Stimulated activated naive CD8-positive, alpha-beta T cell treated with anti-CD3 and anti-CD28 coated beads, Interleukin-15, amount 100 ng/mL, for 72 hours (primary cell): ENCODE measurements at regions not wholly inside any gene's neighbourhood (a gene's known extent, or its start where the extent isn't known, plus 50 kb on each side); places are given as distances from the start of the nearest gene placed in this dataset.

ENCODE experiments used
- ATAC-seq: fragments of 150-1000 bp; cut with Tn5 transposase; 2 replicates; pipeline ENCODE4 v1.10.0; 2021; ENCODE audit warnings: mild to moderate bottlenecking, moderate library complexity
- DNase-seq, 2 donors: peaks; one replicate each; pipeline ENCODE4 v3.0.0; 2021 to 2022
- H3K27ac Mint-ChIP-seq, 2 donors: one replicate each; pipeline ENCODE4 v1.8.0; 2022; ENCODE audit warnings: mild to moderate bottlenecking in 2 of 2, mixed read lengths in 2 of 2, moderate library complexity in 2 of 2
- H3K27me3 Mint-ChIP-seq: one replicate; pipeline ENCODE4 v1.8.0; 2022; ENCODE audit warnings: mixed read lengths
- H3K4me1 Mint-ChIP-seq: one replicate; pipeline ENCODE4 v1.8.0; 2022; ENCODE audit warnings: mild to moderate bottlenecking, mixed read lengths
- H3K4me3 Mint-ChIP-seq, 2 donors: one replicate each; pipeline ENCODE4 v1.8.0; 2022; ENCODE audit warnings: mild to moderate bottlenecking in 2 of 2, mixed read lengths in 2 of 2, moderate library complexity in 1 of 2
- H3K9me3 Mint-ChIP-seq, 2 donors: one replicate each; pipeline ENCODE4 v1.8.0; 2022; ENCODE audit warnings: mixed read lengths in 2 of 2

- Mint-ChIP-seq H3K27ac (no peak overlapping the region), H3K27me3 (no peaks in the 10 kb centered on the region), H3K4me1 (no peaks in the 10 kb centered on the region), H3K4me3 (no peak overlapping the region), H3K9me3 (no peaks in the 10 kb centered on the region)
- ATAC-seq (no peak), DNase-seq (no peak)
Observed at GRCh38 chr7:110010359-110010758, 1080.6 kb upstream of the LRRN3 start.

GRCh38 chr7:110017405-110017804 is 1073.5 kb upstream of the LRRN3 start:
- no peak overlapping the region for H3K4me3 Mint-ChIP-seq
- H3K27ac Mint-ChIP-seq = no peak overlapping the region
- ATAC-seq (no peak), DNase-seq (no peak)
- no peaks in the 10 kb centered on the region for H3K9me3 Mint-ChIP-seq
- no peaks in the 10 kb centered on the region for H3K4me1 Mint-ChIP-seq
- H3K27me3 Mint-ChIP-seq = no peaks in the 10 kb centered on the region

- no peaks in the 10 kb centered on the region for H3K27me3 Mint-ChIP-seq
- DNase-seq = no peak
- no peak for ATAC-seq
- H3K9me3 Mint-ChIP-seq = no peaks in the 10 kb centered on the region
- no peaks in the 10 kb centered on the region for H3K4me1 Mint-ChIP-seq
- H3K27ac Mint-ChIP-seq = no peak overlapping the region
- H3K4me3 Mint-ChIP-seq = no peak overlapping the region
Observed at GRCh38 chr7:110027385-110027784, 1063.5 kb upstream of the LRRN3 start.

GRCh38 chr7:110043519-110043918 is 1047.4 kb upstream of the LRRN3 start:
- no peak for ATAC-seq
- Mint-ChIP-seq H3K4me1 (no peaks in the 10 kb centered on the region), H3K4me3 (no peak overlapping the region), H3K9me3 (peaks cover 0 to 12% of the 10 kb centered on the region in 2 donors), H3K27me3 (no peaks in the 10 kb centered on the region), H3K27ac (no peak overlapping the region)
- no peak for DNase-seq

GRCh38 chr7:110050785-110051184 is 1040.1 kb upstream of the LRRN3 start:
- H3K27ac Mint-ChIP-seq = no peak overlapping the region
- peaks cover 0 to 8% of the 10 kb centered on the region in 2 donors for H3K9me3 Mint-ChIP-seq
- no peaks in the 10 kb centered on the region for H3K4me1 Mint-ChIP-seq
- ATAC-seq = no peak
- no peaks in the 10 kb centered on the region for H3K27me3 Mint-ChIP-seq
- H3K4me3 Mint-ChIP-seq = no peak overlapping the region
- DNase-seq = no peak

- peaks cover 0 to 8% of the 10 kb centered on the region in 2 donors for H3K9me3 Mint-ChIP-seq
- no peaks in the 10 kb centered on the region for H3K4me1 Mint-ChIP-seq
- ATAC-seq (no peak), DNase-seq (no peak)
- no peak overlapping the region for H3K4me3 Mint-ChIP-seq
- H3K27me3 Mint-ChIP-seq = no peaks in the 10 kb centered on the region
- H3K27ac Mint-ChIP-seq = no peak overlapping the region
Observed at GRCh38 chr7:110051372-110051771, 1039.6 kb upstream of the LRRN3 start.

GRCh38 chr7:110056331-110056730 is 1034.6 kb upstream of the LRRN3 start:
- H3K4me1 Mint-ChIP-seq = no peaks in the 10 kb centered on the region
- no peak overlapping the region for H3K4me3 Mint-ChIP-seq
- H3K27ac Mint-ChIP-seq = no peak overlapping the region
- DNase-seq = no peak
- ATAC-seq = no peak
- H3K27me3 Mint-ChIP-seq = no peaks in the 10 kb centered on the region
- H3K9me3 Mint-ChIP-seq = no peaks in the 10 kb centered on the region

GRCh38 chr7:110058401-110058800 is 1032.5 kb upstream of the LRRN3 start:
- no peak for ATAC-seq
- no peak for DNase-seq
- no peak overlapping the region for H3K27ac Mint-ChIP-seq
- H3K4me1 Mint-ChIP-seq = no peaks in the 10 kb centered on the region
- H3K4me3 Mint-ChIP-seq = no peak overlapping the region
- H3K9me3 Mint-ChIP-seq = no peaks in the 10 kb centered on the region
- H3K27me3 Mint-ChIP-seq = no peaks in the 10 kb centered on the region

- no peaks in the 10 kb centered on the region for H3K27me3 Mint-ChIP-seq
- no peaks in the 10 kb centered on the region for H3K4me1 Mint-ChIP-seq
- no peaks in the 10 kb centered on the region for H3K9me3 Mint-ChIP-seq
- H3K27ac Mint-ChIP-seq = no peak overlapping the region
- ATAC-seq (no peak), DNase-seq (no peak)
- H3K4me3 Mint-ChIP-seq = no peak overlapping the region
Observed at GRCh38 chr7:110061387-110061786, 1029.5 kb upstream of the LRRN3 start.

GRCh38 chr7:110065121-110065520 is 1025.8 kb upstream of the LRRN3 start:
- no peaks in the 10 kb centered on the region for H3K9me3 Mint-ChIP-seq
- no peak for DNase-seq
- no peak overlapping the region for H3K4me3 Mint-ChIP-seq
- ATAC-seq = no peak
- no peaks in the 10 kb centered on the region for H3K27me3 Mint-ChIP-seq
- no peak overlapping the region for H3K27ac Mint-ChIP-seq
- no peaks in the 10 kb centered on the region for H3K4me1 Mint-ChIP-seq

GRCh38 chr7:110066843-110067242 is 1024.1 kb upstream of the LRRN3 start:
- H3K9me3 Mint-ChIP-seq = no peaks in the 10 kb centered on the region
- no peak for ATAC-seq

GRCh38 chr7:110071192-110071591 is 1019.7 kb upstream of the LRRN3 start:
- Mint-ChIP-seq H3K27ac (no peak overlapping the region), H3K4me1 (no peaks in the 10 kb centered on the region), H3K27me3 (no peaks in the 10 kb centered on the region), H3K4me3 (no peak overlapping the region), H3K9me3 (no peaks in the 10 kb centered on the region)
- DNase-seq = no peak
- ATAC-seq = no peak

More at GRCh38 chr7:110066843-110067242, 1024.1 kb upstream of the LRRN3 start:
- Mint-ChIP-seq H3K4me3 (no peak overlapping the region), H3K4me1 (no peaks in the 10 kb centered on the region), H3K27me3 (no peaks in the 10 kb centered on the region), H3K27ac (no peak overlapping the region)
- no peak for DNase-seq

- ATAC-seq (no peak), DNase-seq (no peak)
- Mint-ChIP-seq H3K27me3 (peaks cover 7% of the 10 kb centered on the region), H3K9me3 (no peaks in the 10 kb centered on the region), H3K4me3 (no peak overlapping the region), H3K4me1 (no peaks in the 10 kb centered on the region), H3K27ac (no peak overlapping the region)
Observed at GRCh38 chr7:110075450-110075849, 1015.5 kb upstream of the LRRN3 start.

GRCh38 chr7:110076194-110076593 is 1014.7 kb upstream of the LRRN3 start:
- DNase-seq = no peak
- Mint-ChIP-seq H3K4me3 (no peak overlapping the region), H3K4me1 (no peaks in the 10 kb centered on the region), H3K9me3 (no peaks in the 10 kb centered on the region), H3K27ac (no peak overlapping the region), H3K27me3 (peaks cover 7% of the 10 kb centered on the region)
- ATAC-seq = no peak

- Mint-ChIP-seq H3K9me3 (no peaks in the 10 kb centered on the region), H3K4me3 (no peak overlapping the region), H3K27ac (no peak overlapping the region), H3K27me3 (no peaks in the 10 kb centered on the region), H3K4me1 (no peaks in the 10 kb centered on the region)
- DNase-seq = no peak
- ATAC-seq = no peak
Observed at GRCh38 chr7:110084181-110084807, 1006.6 kb upstream of the LRRN3 start.

- Mint-ChIP-seq H3K9me3 (no peaks in the 10 kb centered on the region), H3K27me3 (peaks cover 6% of the 10 kb centered on the region), H3K4me1 (no peaks in the 10 kb centered on the region), H3K4me3 (no peak overlapping the region), H3K27ac (no peak overlapping the region)
- DNase-seq (no peak), ATAC-seq (no peak)
Observed at GRCh38 chr7:110090110-110090820, 1000.7 kb upstream of the LRRN3 start.
